GM18502 (cell line): ENCODE measurements at regions not wholly inside any gene's neighbourhood (a gene's known extent, or its start where the extent isn't known, plus 50 kb on each side); places are given as distances from the start of the nearest gene placed in this dataset.
"Not testable (repeated sequence)": the region's sequence is repeated elsewhere in the genome, so short reads cannot be mapped to it uniquely, and the experiment has no call there.

Experiments used
- ATAC-seq: cut with Tn5 transposase; IDR thresholded peaks from one replicate; pipeline ENCODE4 v1.9.1; 2021; ENCODE audit warnings: mild to moderate bottlenecking; ENCODE audit not compliant: unreplicated experiment, poor library complexity

DNA sequence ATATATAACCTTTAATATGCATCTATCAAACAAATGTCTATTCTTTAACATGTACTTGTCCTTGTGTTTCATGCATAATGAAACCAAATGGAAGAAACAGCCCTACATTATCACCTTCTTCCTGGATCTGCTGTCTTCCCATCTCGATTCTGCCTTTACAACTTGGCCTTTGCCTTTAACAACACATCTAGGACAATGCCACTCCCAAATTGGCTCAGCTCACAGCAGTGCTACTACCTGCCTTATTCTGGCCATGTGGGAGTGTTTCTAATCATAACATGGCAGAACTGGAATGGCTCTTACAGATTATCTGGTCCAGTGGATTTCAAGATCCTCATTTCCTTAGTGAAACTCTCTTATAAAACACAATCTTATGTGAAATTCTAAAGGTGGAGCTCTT lies 176.5 kb downstream of the CARTPT start:
- no peak for ATAC-seq

DNA sequence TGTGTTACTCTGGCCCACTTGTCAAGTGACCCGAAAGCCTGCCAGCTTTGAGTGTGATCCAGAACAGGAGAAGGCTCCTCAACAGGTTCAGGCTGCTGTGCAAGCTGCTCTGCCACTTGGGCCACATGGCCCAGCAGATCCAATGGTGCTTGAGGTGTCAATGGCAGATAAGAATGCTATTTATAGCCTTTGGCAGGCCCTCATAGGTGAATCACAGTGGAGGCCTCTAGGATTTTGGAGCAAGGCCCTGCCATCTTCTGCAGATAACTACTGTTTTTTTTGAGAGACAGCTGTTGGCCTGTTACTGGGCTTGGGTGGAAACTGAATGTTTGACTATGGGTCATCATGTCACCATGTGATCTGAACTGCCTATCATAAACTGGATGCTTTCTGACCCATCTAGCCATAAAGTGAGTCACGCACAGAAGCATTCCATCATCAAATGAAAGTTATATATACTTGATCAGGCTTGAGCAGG lies 180.8 kb downstream of the CARTPT start:
- ATAC-seq, result no peak

- ATAC-seq, result no peak
Observed at GRCh38 chr5:71903808-71904207, 184.7 kb downstream of the CARTPT start.

- no peak for ATAC-seq
Observed at GRCh38 chr5:71904852-71905251, 185.8 kb downstream of the CARTPT start.

GRCh38 chr5:71905834-71906711 lies 187.0 kb downstream of the CARTPT start:
- ATAC-seq, result no peak

- ATAC-seq, result no peak
Observed at GRCh38 chr5:71907001-71907588, 188.0 kb downstream of the CARTPT start.

DNA sequence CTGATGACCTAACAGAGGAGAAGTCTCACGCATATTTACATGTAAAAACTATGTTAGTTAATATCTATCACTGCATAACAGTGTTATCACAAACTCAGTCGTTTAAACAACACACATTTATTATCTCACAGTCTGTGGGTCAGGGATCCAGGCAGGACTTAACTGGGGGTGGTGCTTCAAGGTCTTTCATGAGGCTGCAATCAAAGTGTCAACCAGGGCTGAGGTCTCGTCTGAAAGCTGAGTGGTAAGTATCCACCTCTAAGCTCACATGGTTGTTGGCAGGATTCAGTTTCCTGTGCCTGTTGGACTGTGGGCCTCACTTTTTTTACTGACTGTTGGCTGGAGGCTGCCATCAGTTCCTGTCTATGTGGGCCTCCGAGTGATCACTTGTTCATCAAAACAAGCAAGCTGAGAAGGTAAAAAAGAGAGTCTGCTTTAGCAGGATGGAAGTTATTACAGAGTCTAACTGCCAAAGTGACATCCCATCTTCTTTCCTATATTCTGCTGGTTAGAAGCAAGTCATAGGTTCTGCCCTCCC lies 188.6 kb downstream of the CARTPT start:
- ATAC-seq, result no peak

GRCh38 chr5:71910741-71911140 lies 191.7 kb downstream of the CARTPT start:
- ATAC-seq, result no peak

- ATAC-seq, result no peak
Observed at GRCh38 chr5:71912021-71912420, 192.9 kb downstream of the CARTPT start.

- ATAC-seq, result no peak
Observed at GRCh38 chr5:71914281-71914680, 193.0 kb upstream of the MAP1B start.

DNA sequence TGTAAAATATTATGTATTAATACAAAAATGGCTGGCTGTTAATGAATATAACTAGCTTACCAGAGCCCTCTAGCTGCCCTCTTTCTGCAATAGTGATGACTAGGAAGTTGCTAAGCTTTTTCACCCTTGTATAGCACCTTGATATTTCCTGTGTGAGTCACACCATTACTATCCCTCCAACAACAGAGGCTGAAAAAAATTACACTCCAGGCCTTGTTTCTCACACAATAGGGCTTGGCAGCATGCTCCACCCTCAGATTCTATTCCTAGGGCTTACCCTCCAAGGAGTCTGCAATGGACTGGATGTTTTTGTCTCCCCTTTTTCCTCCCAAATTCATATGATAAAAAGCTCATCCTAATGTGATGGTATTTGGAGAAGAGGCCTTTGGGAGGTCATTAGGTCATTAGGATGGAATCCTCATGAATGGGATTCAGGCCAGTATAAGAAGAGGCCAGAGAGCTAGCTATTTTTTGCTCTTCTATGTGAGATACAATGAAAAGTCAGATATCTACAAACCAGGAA lies 184.6 kb upstream of the MAP1B start:
- no peak for ATAC-seq

DNA sequence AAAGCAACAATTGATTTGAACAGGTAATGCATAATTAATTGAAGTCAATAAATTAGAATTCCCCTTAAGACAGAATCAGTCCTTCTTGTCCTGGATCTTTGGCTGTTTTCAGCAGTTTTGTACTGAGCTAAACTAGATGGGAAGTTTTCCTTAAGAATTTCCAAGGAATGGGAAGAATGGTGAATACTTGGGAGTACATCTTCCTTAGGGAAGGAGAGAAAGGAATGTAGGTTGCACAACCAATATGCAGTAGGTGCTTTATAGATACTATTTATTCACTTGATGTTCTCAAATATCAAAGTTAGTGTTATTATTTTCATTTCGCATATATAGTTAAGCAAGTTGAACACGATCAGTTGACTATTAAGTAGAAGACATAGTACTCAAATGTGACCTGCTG lies 183.5 kb upstream of the MAP1B start:
- ATAC-seq, result no peak

GRCh38 chr5:71924325-71924724 lies 182.9 kb upstream of the MAP1B start:
- no peak for ATAC-seq

DNA sequence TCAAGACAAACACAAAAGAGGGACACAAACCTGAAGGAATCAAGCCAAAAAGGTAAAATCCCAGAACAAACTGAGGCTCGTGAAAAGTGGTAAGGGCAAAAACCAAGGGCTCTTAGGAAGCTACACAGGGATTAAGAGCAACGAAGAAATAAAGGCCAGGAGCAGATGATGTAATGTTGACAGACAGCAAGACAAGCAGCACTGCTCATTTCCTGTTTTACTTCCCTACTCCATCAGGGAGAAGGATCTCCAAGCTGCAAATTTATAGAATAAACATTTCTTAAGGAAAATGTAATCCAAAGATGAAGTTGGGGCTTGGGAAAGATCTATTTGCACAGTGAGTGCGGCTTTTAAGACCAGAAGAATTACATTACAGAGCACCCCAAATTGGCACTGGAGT lies 182.3 kb upstream of the MAP1B start:
- no peak for ATAC-seq

GRCh38 chr5:71925608-71926091 lies 181.6 kb upstream of the MAP1B start:
- ATAC-seq, result no peak

DNA sequence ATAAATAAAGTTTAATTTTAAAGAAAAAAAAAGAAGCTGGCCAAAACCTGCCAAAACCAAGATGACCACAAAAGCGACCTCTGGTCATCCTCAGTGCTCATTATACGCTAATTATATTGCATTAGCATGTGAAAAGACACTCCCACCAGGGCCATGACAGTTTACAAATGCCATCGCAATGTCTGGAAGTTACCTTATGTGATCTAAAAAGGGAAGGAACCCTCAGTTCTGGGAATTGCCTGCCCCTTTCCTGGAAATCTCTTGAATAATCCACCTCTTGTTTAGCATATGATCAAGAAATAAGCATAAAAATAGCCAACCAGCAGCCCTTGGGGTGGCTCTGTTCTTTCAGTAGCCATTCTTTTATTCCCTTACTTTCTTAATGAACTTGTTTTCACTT lies 178.3 kb upstream of the MAP1B start:
- ATAC-seq, result no peak

DNA sequence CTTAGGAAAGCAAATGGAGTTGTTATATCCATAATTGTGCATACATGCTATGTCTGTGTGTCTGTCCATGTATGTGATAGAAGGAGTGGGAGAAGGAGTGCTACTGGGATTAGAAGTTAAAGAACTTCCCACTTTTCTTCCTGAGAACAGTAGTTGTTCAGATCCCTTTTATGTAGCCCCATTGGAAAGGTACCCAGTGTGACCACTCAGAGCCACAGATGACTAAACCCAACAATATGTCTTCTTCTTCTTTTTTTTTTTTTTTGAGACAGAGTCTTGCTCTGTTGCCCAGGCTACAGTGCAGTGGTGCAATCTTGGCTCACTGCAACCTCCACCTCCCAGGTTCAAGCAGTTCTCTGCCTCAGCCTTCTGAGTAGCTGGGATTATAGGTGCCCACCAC lies 176.7 kb upstream of the MAP1B start:
- not testable (repeated sequence) for ATAC-seq

GRCh38 chr5:71932131-71932654 lies 175.1 kb upstream of the MAP1B start:
- no peak for ATAC-seq

GRCh38 chr5:71932655-71933338 lies 174.5 kb upstream of the MAP1B start:
- ATAC-seq, result no peak

- no peak for ATAC-seq
Observed at GRCh38 chr5:71934322-71934721, 173.0 kb upstream of the MAP1B start.
